NT2/D1 (cell line): ENCODE measurements at regions not wholly inside any gene's neighbourhood (a gene's known extent, or its start where the extent isn't known, plus 50 kb on each side); places are given as distances from the start of the nearest gene placed in this dataset.

ENCODE experiments used
- SUZ12 ChIP-seq: IDR thresholded peaks from 2 replicates; pipeline ENCODE4 v1.6.1; 2011; ENCODE audit not compliant: insufficient read length, insufficient read depth; ENCODE audit errors: extremely low read depth
- ZNF274 ChIP-seq: IDR thresholded peaks from 2 replicates; pipeline ENCODE4 v1.6.1; 2011; ENCODE audit warnings: mild to moderate bottlenecking, low read depth, low read length

DNA sequence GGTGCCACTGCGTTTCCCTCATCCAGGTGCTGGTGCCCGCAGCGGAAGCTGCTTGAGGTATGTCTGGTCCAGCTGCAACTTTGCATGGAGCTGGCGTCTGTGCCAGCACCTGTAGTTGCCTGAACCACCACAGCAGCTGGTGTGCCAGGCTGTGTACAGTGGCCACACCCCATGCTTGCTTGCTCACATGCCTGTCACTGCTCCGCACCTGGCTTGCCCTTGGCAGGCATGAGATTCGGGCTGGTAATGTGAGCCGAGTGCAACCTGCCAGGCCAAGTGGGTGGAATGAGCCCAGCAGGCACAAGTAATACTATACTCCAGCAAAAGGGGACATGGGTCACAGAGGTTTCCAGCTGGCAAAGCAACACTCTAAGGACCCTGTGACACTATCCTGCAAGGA, 1123.3 kb upstream of the ACVR2A start:
- TF ChIP-seq SUZ12 (no peak), ZNF274 (no peak)
